ENCODE measurements at regions not wholly inside any gene's neighbourhood (a gene's known extent, or its start where the extent isn't known, plus 50 kb on each side); places are given as distances from the start of the nearest gene placed in this dataset.
A peak's percentile ranks its signal among the peaks of the same experiment; 100 is the strongest.
"Not testable (repeated sequence)": the region's sequence is repeated elsewhere in the genome, so short reads cannot be mapped to it uniquely, and the experiment has no call there.

- Mint-ChIP-seq H3K4me3 (ENCODE audit: unreplicated experiment) (peak overlapping the region; percentile 9), H3K9me3 (ENCODE audit: low read depth) (no peaks in the 10 kb centered on the region), H3K27ac (ENCODE audit: unreplicated experiment) (peak overlapping the region; percentile 61), H3K27me3 (ENCODE audit: low read depth) (no peaks in the 10 kb centered on the region), H3K4me1 (ENCODE audit: low read depth) (peaks cover 30% of the 10 kb centered on the region), H3K36me3 (ENCODE audit: low read depth) (no peaks in the 10 kb centered on the region)
- no peak for DNase-seq (ENCODE audit: low spot score)
- TF ChIP-seq CTCF (IDR thresholded peaks at IDR 0.05), result no peak
Measured at GRCh38 chr2:111523009-111523408, 361.0 kb downstream of the ANAPC1 start.

GRCh38 chr2:111525026-111525425, 359.0 kb downstream of the ANAPC1 start:
- DNase-seq (ENCODE audit: low spot score); H3K27ac Mint-ChIP-seq (ENCODE audit: unreplicated experiment); H3K36me3 Mint-ChIP-seq (ENCODE audit: low read depth); H3K27me3 Mint-ChIP-seq (ENCODE audit: low read depth); H3K9me3 Mint-ChIP-seq (ENCODE audit: low read depth); H3K4me3 Mint-ChIP-seq (ENCODE audit: unreplicated experiment): not testable (repeated sequence)
- H3K4me1 Mint-ChIP-seq (ENCODE audit: low read depth), result peaks cover 29% of the 10 kb centered on the region

GRCh38 chr2:111526041-111526639, 357.9 kb downstream of the ANAPC1 start:
- not testable (repeated sequence) for H3K4me3 Mint-ChIP-seq (ENCODE audit: unreplicated experiment); H3K9me3 Mint-ChIP-seq (ENCODE audit: low read depth); H3K36me3 Mint-ChIP-seq (ENCODE audit: low read depth); H3K27ac Mint-ChIP-seq (ENCODE audit: unreplicated experiment); DNase-seq (ENCODE audit: low spot score); H3K27me3 Mint-ChIP-seq (ENCODE audit: low read depth)
- peaks cover 28% of the 10 kb centered on the region for H3K4me1 Mint-ChIP-seq (ENCODE audit: low read depth)

GRCh38 chr2:111527707-111528400, 356.1 kb downstream of the ANAPC1 start:
- peaks cover 16% of the 10 kb centered on the region for H3K4me1 Mint-ChIP-seq (ENCODE audit: low read depth)
- not testable (repeated sequence) for DNase-seq (ENCODE audit: low spot score); H3K36me3 Mint-ChIP-seq (ENCODE audit: low read depth); H3K9me3 Mint-ChIP-seq (ENCODE audit: low read depth); H3K27me3 Mint-ChIP-seq (ENCODE audit: low read depth); H3K27ac Mint-ChIP-seq (ENCODE audit: unreplicated experiment); H3K4me3 Mint-ChIP-seq (ENCODE audit: unreplicated experiment)

GRCh38 chr2:111529022-111529421, 355.0 kb downstream of the ANAPC1 start:
- not testable (repeated sequence) for H3K9me3 Mint-ChIP-seq (ENCODE audit: low read depth); DNase-seq (ENCODE audit: low spot score); H3K36me3 Mint-ChIP-seq (ENCODE audit: low read depth); H3K27me3 Mint-ChIP-seq (ENCODE audit: low read depth); H3K27ac Mint-ChIP-seq (ENCODE audit: unreplicated experiment); H3K4me3 Mint-ChIP-seq (ENCODE audit: unreplicated experiment)
- peaks cover 11% of the 10 kb centered on the region for H3K4me1 Mint-ChIP-seq (ENCODE audit: low read depth)

- not testable (repeated sequence) for H3K27me3 Mint-ChIP-seq (ENCODE audit: low read depth); H3K4me3 Mint-ChIP-seq (ENCODE audit: unreplicated experiment); H3K36me3 Mint-ChIP-seq (ENCODE audit: low read depth); DNase-seq (ENCODE audit: low spot score); H3K27ac Mint-ChIP-seq (ENCODE audit: unreplicated experiment); H3K9me3 Mint-ChIP-seq (ENCODE audit: low read depth)
- peaks cover 22% of the 10 kb centered on the region for H3K4me1 Mint-ChIP-seq (ENCODE audit: low read depth)
Measured at GRCh38 chr2:111530239-111530965, 353.6 kb downstream of the ANAPC1 start.

- not testable (repeated sequence) for DNase-seq (ENCODE audit: low spot score); H3K27me3 Mint-ChIP-seq (ENCODE audit: low read depth); H3K9me3 Mint-ChIP-seq (ENCODE audit: low read depth); H3K36me3 Mint-ChIP-seq (ENCODE audit: low read depth)
- H3K4me1 Mint-ChIP-seq (ENCODE audit: low read depth), result peaks cover 26% of the 10 kb centered on the region
- peak overlapping the region; percentile 90 for H3K27ac Mint-ChIP-seq (ENCODE audit: unreplicated experiment)
- H3K4me3 Mint-ChIP-seq (ENCODE audit: unreplicated experiment), result peak overlapping the region; percentile 40
Measured at GRCh38 chr2:111532682-111533556, 351.1 kb downstream of the ANAPC1 start.

GRCh38 chr2:111533557-111534247, 350.3 kb downstream of the ANAPC1 start:
- Mint-ChIP-seq H3K4me1 (ENCODE audit: low read depth) (peaks cover 26% of the 10 kb centered on the region), H3K27ac (ENCODE audit: unreplicated experiment) (peak overlapping the region; percentile 64)
- not testable (repeated sequence) for DNase-seq (ENCODE audit: low spot score); H3K36me3 Mint-ChIP-seq (ENCODE audit: low read depth); H3K4me3 Mint-ChIP-seq (ENCODE audit: unreplicated experiment); H3K27me3 Mint-ChIP-seq (ENCODE audit: low read depth); H3K9me3 Mint-ChIP-seq (ENCODE audit: low read depth)

Measured in chondrocyte (in vitro differentiated cells).